CD4-positive, alpha-beta T cell treated with Interleukin-4 for 1 hour (primary cell): ENCODE measurements at regions not wholly inside any gene's neighbourhood (a gene's known extent, or its start where the extent isn't known, plus 50 kb on each side); places are given as distances from the start of the nearest gene placed in this dataset.
"Not testable (repeated sequence)": the region's sequence is repeated elsewhere in the genome, so short reads cannot be mapped to it uniquely, and the experiment has no call there.

Experiments
- DNase-seq, 2 donors: peaks; one replicate each; pipeline ENCODE4 v3.0.0-alpha.2; 2020 to 2022

DNA sequence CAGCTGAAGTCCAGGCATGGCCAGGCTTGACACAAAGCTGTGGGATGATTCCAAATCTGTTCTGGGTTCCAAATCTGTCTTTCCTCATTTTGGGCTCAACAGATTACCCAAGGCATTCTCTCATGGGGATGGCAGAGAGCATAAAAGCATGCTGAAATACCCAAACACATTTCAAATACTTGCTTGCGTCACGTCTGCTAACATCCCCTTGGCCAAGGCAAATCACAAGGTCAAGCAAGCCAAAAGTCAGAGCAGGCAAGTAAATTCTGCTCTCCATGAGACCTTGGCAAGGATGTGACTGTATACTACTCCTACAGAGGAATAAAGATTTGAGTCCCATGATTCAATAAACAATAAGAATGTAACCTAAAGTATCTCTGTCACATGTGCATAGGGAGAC, 306.7 kb downstream of the EPB41L4A start:
- no peak for DNase-seq

DNA sequence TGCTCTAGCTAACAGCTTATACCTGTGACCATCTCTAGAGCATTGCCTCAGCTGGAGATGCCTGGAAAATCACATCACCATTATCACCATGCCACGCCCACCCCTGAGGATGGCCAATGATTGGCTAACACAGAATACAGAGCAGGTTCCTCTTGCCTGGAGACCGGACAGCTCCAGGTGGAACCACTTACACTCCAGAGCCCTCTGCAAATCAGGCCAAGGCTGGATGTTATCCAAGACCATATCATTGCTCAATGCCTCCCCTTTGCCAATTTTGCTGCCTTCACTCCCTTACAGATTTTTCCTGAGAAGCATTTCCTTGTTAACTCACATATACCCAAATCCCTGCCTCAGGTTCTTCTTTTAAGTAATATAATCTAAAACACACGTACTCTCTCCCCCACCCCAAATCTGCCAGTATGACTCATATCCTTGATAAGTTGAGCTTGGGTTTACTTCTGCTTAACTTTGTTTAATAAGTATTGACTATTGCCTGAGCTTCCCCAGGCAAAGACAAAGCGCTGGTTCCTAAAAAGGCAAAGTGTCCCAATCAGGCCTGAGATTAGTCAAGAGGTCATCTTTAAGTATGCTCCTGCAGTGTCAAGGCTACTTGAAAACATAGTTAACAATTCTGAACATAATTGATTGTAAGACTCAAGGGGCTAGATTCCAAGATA, 309.6 kb downstream of the EPB41L4A start:
- DNase-seq, result peak in 1 of 2 donors; percentile 11

DNA sequence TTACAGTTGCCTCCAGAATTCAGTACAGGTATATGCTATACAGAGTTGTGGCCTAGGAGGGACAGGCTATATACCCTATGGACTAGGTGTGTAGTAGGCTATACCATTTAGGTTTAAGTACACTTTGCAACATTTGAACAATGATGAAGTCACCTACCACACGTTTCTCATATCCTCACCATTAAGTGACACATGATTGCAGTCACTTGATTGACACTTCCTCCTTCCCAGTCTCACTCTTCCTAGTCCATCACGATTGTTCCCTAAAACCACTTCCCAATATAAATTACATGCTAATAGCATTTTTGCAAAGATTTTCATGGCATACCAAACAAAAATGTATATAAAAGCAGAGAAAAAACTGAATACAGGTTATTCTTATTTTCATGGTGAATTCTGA, 312.2 kb downstream of the EPB41L4A start:
- DNase-seq, result no peak

DNA sequence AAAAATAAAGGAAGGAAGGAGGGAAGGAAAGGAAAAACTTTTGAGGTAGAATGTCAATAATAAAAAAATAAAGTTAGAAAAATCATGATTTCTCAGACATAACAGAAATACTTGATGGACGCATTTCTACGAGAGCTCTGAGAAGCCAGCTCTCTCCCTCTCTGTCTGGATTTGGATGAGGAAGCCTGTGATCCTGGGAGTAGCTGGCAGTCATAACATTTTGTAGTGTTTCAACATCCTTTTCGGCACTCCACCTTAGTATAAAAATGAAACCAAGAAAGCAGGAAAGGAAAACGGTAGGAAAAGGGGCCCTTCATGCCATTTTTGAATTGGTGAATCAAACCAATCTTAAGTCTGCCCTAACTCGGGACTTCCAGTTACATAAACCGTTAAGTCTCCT, 321.3 kb downstream of the EPB41L4A start:
- DNase-seq, result no peak

DNA sequence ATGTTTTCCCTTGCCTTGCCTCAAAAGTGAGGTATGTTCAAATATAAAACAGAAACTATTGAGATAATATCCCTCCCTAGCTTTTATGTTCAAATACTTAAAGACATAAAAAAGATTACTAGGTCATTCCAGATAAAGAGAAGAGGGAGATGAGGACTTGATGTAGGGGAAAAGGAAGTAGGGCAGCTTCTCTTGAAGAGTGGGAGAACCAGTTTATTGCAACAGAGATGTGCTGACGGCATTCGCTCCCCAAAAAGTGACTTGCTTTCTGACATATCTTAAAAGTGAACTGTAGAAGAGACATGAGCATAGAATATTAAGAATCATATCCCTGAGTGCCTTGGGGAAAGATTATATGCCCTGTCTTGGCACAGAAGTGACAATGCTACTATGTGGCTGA, 330.2 kb upstream of the NREP start:
- DNase-seq, result no peak

GRCh38 chr5:112086740-112087139, 329.7 kb upstream of the NREP start:
- no peak for DNase-seq

GRCh38 chr5:112084149-112084548, 327.2 kb upstream of the NREP start:
- no peak for DNase-seq

DNA sequence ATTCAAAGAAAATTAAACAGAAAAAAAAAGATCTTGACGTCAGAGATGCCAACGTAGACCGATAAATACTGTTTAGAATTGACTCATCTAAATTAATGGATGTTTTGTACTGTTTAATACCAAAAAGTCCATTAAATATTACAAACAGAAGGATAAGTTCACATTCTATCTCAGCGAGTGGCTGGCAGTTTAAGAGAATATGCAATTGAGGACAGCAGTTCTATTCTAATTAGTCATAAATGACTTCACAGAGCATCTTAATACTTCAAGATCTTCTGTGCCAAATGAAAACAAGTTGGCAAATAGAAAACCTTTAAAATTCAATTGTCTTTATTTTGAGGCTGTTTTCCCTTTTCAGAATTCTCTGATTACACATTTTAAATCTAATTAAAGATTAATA, 326.6 kb upstream of the NREP start:
- no peak for DNase-seq

DNA sequence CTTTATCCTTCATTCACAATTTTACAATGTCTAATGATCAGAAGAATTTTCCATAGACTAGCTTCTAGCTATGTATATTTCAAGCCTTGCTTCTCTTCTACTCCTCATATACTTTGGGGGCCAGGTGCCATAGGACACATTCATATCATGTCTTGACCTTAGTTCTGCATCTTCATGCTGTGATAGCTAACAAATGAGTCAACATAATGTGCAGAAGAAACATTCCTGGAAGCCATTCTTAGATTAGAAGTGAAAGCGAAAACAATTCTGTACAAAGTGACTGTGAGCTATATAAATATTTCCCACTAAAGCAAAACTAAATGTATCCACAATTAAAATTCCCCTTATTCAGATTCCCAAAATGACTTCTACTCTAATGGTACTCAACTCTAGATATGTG, 320.2 kb upstream of the NREP start:
- DNase-seq, result no peak

DNA sequence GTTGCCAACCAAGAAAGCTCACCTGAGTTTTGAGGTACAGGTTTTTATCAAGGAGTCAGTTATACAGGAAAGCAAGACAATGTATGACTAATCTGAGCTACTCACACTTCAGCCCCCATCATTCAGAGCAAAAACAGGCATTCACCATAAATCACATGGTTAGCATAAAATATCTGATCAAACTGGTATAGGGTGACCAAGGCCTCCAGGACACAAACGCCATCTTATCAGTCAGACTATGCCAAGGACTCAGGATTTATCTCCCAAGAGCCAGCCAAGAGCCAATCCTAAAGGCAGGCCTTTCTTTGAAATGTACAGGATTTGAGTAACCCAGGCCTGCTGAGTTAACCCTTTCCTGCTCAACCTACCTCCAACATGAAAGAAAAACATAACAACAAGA, 313.0 kb upstream of the NREP start:
- no peak for DNase-seq

DNA sequence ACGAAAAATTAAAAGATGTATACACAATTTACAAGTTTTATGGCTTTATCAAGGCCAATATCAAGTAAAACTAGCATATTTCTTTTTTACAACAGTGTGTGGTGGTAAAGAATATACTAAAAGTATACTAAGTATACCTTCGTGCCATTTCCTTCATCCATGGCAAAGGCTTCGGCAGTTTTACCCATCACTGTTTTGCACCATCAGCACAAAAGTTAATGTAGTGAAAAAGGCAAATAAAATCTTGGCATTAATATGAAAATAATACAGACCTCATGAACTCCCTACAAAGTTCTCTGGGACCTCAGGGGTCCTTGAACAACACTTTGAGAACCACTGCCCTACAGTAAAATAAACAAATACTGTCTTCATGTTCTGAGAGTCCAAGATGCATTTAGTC, 312.3 kb upstream of the NREP start:
- DNase-seq, result no peak

DNA sequence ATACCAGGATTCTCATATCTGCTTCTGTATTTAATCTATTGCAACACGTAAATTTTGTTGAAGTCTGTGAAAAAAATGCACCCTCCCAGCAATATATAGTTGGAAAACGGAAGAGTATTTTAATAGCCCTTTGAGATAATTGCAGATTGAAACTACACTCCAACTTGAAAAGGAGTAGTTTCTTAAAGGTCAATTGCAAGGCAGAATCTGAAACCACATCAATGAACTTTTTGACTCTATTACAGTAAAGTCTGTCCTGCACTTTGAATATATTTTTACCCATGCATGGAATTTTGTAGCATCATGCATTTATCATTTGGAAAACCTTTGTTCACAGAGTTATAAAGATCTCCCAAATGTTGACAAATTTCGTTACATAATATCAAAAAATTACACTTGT, 311.6 kb upstream of the NREP start:
- no peak for DNase-seq

DNA sequence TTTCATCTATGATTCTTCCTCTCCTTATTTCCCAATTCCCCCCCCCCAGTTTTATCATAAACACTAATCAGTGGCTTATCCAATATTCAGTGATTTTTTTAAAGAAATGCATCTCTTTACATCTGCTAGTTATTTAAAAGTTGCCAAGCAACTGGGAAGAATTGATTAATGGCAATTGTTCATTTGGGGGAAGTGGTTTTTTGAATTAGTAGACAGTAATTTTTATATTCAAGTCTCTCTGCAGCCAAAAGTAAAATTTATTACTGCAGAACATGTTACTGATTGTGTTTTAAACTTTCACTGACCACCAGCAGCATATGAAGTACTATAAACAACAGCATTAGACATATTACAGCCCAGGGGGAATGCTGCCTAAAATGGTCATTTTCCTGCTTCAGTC, 308.8 kb upstream of the NREP start:
- no peak for DNase-seq

DNA sequence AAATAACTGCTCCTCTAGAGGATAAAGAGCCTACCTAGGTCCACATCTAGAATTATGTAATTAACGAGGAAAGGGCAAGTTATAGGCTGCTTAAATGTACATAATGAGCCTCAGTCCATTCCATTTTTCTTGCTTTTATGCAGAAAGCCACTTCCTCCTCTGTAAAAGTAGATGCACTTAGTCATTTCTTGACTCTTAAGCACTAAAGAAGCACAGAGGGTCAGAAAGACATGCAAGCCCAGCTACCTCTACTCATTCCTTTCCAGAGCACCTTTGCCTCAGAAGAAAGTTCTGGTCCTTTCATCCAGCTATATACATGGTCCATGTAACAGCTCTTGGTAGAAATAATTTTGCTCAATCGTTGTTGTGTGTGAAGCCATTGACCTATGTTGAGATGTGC, 308.0 kb upstream of the NREP start:
- DNase-seq, result no peak

DNA sequence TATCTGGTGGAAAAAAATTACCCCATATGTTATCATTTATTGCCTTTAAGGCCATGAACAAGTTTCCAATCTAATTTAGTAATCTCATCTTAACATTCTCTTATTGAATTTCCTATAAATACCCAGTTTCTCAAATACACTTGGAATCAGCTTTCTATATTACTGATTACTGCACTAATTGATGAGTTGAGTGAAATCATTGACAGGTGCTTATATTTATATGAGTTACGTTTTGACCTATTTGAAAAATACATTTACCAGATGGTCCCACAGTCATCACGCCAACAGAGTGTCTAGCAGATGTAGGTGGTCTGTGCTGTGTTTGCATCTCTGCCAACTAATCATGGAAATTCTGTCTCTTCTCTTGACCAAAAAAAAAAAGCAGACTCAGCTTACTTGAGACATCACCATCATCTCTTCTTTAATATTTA, 307.3 kb upstream of the NREP start:
- no peak for DNase-seq

- no peak for DNase-seq
Observed at GRCh38 chr5:112063856-112064255, 306.9 kb upstream of the NREP start.

DNA sequence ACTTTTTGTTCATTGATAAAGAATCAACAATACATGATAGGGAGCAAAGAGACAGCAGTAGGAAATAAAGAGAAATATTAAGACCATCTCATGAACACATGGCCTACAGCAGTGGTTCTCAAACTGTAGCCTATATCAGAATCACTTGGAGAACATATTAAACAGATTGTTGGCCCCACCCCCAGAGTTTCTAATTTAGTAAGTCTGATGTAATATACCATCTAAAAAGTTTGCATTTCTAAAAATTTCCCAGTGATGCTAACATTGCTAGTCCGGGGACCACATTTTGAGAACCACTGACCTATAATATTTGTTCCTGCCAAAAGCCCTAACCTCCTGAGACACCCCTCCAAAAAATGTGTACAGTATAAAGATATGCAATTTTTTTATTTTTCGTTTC, 306.2 kb upstream of the NREP start:
- DNase-seq, result no peak

GRCh38 chr5:112062181-112062580, 305.2 kb upstream of the NREP start:
- no peak for DNase-seq

DNA sequence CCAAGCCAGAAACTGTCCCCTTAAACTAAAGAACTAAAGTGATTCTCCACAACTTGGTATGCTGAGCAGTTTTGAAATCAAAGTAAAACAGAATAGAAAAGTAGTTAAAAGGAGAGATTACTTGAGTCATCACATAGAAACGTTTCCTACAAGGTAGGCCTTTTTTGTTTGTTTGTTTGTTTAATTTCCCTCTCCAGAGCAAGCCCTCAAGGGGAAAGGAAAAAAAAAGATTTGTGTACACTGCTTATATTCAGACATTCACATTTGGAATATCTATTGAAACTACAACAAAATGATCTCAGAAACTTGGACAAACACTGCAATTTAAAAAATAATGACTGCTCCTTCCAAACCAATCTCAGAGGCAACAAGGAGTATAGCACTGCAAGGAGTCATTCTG, 304.7 kb upstream of the NREP start:
- DNase-seq, result no peak

DNA sequence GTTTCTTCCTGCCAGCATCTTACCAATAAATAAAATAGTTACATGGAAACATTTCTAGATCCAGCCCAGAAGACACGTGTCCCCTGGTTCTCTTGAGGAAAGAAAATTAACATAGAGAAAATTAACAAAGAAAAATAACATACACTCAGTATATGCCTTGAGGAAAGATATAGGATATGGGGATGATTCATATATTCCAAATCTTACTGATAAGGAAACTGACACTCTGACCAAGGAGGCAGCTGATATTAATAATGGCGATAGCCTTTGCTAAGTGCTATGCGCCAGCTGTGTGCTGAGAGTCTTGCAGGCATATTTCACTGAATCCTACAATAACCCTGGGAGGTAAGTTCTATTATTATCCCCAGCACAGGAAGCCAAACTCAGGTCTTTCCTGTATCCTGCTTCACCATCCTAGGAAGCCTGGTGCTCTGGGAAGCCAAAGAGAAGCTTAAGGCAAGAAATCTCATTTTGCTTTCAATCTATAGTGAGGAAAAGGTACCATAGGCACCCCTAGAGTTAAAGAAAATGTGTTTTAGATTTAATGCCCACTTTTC, 302.7 kb upstream of the NREP start:
- DNase-seq, result no peak

DNA sequence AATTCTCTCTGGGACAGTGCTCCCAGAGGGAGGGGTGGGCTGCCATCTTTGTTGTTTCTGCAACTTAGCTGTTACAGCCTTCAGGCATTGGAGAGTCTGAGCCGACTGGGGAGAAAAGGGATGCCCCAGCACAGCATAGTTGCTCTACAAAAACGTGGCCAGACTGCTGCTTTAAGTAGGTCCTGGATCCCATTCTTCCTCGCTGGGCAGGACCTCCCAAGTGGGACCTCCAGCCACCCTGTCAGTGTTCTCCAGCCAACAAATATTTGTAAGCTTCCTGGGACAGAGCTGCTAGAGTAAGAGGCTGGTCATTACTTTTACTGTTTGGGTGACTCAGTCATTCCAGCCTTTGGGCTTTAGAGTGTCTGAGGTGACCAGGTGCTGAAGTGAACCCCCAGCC, 292.7 kb upstream of the NREP start:
- no peak for DNase-seq

DNA sequence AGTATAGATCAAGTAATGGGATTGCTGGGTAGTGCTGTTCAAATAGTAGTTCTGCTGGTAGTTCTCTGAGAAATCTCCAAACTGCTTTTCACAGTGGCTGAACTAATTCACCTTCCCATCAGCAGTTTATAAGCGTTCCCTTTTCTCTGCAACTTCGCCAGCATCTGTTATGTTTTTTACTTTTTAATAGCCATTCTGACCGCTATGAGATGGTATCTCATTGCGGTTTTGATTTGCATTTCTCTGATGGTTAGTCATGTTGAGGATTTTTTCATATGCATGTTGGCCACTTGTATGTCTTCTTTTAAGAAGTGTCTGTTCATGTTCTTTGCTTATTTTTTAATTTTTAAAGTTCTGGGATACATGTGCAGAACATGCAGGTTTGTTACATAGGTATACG, 279.2 kb upstream of the NREP start:
- DNase-seq, result no peak

DNA sequence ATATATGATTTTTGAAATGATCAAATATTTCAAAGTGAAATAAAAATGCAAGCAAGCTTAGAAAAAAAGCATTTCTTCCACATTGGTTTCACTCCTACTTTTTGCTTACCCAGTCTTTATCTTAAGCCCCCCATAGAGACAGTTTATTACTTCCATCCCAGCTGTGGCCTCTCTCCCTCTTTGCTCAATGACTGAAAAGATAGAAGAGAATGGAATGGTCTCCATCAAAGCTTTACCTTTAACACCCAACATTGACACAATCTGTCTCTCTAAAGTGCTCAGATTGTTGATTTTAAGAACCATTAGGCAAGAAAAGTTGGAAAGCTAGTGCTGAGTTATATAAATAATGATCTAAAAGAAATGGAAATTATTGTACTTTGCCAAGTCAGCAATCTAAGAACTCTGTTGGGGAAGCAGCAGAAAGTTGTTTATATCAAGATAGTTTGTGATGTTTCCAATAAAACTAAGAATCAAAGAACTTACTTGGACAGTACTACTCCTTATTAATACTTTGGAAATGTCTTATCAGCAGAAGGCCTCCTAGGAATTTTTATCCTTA, 277.5 kb upstream of the NREP start:
- DNase-seq, result no peak

DNA sequence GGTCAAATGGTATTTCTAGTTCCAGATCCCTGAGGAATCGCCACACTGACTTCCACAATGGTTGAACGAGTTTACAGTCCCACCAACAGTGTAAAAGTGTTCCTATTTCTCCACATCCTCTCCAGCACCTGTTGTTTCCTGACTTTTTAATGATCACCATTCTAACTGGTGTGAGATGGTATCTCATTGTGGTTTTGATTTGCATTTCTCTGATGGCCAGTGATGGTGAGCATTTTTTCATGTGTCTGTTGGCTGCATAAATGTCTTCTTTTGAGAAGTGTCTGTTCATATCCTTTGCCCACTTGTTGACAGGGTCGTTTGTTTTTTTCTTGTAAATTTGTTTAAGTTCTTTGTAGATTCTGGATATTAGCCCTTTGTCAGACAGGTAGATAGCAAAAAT, 269.9 kb upstream of the NREP start:
- not testable (repeated sequence) for DNase-seq

GRCh38 chr5:112025757-112026156, 268.8 kb upstream of the NREP start:
- DNase-seq, result no peak
